ENCODE measurements at regions not wholly inside any gene's neighbourhood (a gene's known extent, or its start where the extent isn't known, plus 50 kb on each side); places are given as distances from the start of the nearest gene placed in this dataset.

GRCh38 chr11:45454917-45455401, 168.8 kb upstream of the SYT13 start:
- no peak overlapping the region for H3K4me2 ChIP-seq
- H3K27ac ChIP-seq, result no peak overlapping the region
- no peak for TF ChIP-seq CTCF (conservative IDR thresholded peaks at IDR 0.05; ENCODE audit: low read depth, low read length)
- no peaks in the 10 kb centered on the region for H3K27me3 ChIP-seq (ENCODE audit: insufficient read depth, low read depth)
- H3K36me3 ChIP-seq (ENCODE audit: insufficient read depth), result no peaks in the 10 kb centered on the region
- H3K79me2 ChIP-seq (ENCODE audit: insufficient read depth, low read depth), result no peaks in the 10 kb centered on the region
- no peaks in the 10 kb centered on the region for H4K20me1 ChIP-seq (ENCODE audit: insufficient read depth)
- no peaks in the 10 kb centered on the region for H3K4me1 ChIP-seq (ENCODE audit: low read depth, poor library complexity, severe bottlenecking)
- no peak overlapping the region for H3K9ac ChIP-seq
- H3K4me3 ChIP-seq (IDR thresholded peaks at IDR 0.05; ENCODE audit: insufficient read depth, low read depth, low read length), result no peak overlapping the region
- H2AFZ ChIP-seq (ENCODE audit: low read depth), result no peak overlapping the region

DNA sequence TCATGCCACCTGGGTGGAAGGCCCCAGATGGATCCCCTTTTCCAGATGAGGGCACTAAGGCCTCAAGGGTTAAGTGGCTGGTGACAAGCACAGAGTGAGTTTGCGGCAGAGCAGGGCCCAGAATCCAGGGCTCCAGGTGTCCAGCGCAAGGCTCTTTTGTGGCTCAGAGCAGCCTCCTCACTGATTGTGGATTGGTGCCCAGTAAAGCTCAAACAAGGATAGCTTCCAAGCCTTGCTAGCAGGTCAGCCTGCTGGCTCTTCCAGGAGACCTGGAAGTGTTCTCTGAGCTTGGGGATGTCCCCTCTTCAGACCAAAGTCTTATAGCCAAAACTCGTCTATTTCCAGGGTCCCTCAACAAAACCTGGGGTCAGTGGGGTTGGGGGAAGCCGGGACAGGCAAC, 167.6 kb upstream of the SYT13 start:
- Histone ChIP-seq H3K9ac (no peak overlapping the region), H3K36me3 (ENCODE audit: insufficient read depth) (no peaks in the 10 kb centered on the region), H3K27ac (no peak overlapping the region), H3K27me3 (ENCODE audit: insufficient read depth, low read depth) (no peaks in the 10 kb centered on the region), H3K4me3 (IDR thresholded peaks at IDR 0.05; ENCODE audit: insufficient read depth, low read depth, low read length) (no peak overlapping the region), H4K20me1 (ENCODE audit: insufficient read depth) (no peaks in the 10 kb centered on the region), H2AFZ (ENCODE audit: low read depth) (no peak overlapping the region), H3K79me2 (ENCODE audit: insufficient read depth, low read depth) (no peaks in the 10 kb centered on the region), H3K4me2 (no peak overlapping the region), H3K4me1 (ENCODE audit: low read depth, poor library complexity, severe bottlenecking) (no peaks in the 10 kb centered on the region)
- no peak for TF ChIP-seq CTCF (conservative IDR thresholded peaks at IDR 0.05; ENCODE audit: low read depth, low read length)

GRCh38 chr11:45451766-45452440, 165.8 kb upstream of the SYT13 start:
- H3K27ac ChIP-seq, result no peak overlapping the region
- H3K79me2 ChIP-seq (ENCODE audit: insufficient read depth, low read depth), result no peaks in the 10 kb centered on the region
- no peaks in the 10 kb centered on the region for H4K20me1 ChIP-seq (ENCODE audit: insufficient read depth)
- H2AFZ ChIP-seq (ENCODE audit: low read depth), result no peak overlapping the region
- TF ChIP-seq CTCF (conservative IDR thresholded peaks at IDR 0.05; ENCODE audit: low read depth, low read length), result no peak
- H3K27me3 ChIP-seq (ENCODE audit: insufficient read depth, low read depth), result no peaks in the 10 kb centered on the region
- no peak overlapping the region for H3K4me3 ChIP-seq (IDR thresholded peaks at IDR 0.05; ENCODE audit: insufficient read depth, low read depth, low read length)
- H3K4me2 ChIP-seq, result no peak overlapping the region
- no peak overlapping the region for H3K9ac ChIP-seq
- H3K4me1 ChIP-seq (ENCODE audit: low read depth, poor library complexity, severe bottlenecking), result no peaks in the 10 kb centered on the region
- H3K36me3 ChIP-seq (ENCODE audit: insufficient read depth), result no peaks in the 10 kb centered on the region

DNA sequence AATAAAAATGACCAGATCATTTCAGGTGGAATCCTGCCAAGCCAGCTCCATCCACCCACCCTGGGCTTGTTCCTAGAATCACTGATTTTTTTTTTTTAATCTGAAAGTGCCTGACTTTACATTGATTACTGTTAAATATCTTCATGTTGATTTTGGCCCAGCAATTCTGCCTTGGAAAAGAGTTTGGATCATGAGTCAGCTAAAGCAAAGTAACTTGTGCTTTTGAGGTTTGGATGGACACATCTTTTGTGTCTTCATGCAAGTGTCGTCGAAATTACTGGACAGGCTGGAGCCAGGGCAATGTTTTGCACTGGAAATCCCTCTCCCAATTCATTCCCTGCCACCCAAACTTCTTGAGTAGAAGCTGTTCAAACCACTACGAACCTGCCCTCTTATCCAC, 164.0 kb upstream of the SYT13 start:
- Histone ChIP-seq H3K36me3 (ENCODE audit: insufficient read depth) (no peaks in the 10 kb centered on the region), H4K20me1 (ENCODE audit: insufficient read depth) (no peaks in the 10 kb centered on the region), H3K27ac (no peak overlapping the region), H3K4me1 (ENCODE audit: low read depth, poor library complexity, severe bottlenecking) (no peaks in the 10 kb centered on the region), H3K79me2 (ENCODE audit: insufficient read depth, low read depth) (no peaks in the 10 kb centered on the region), H3K4me3 (IDR thresholded peaks at IDR 0.05; ENCODE audit: insufficient read depth, low read depth, low read length) (no peak overlapping the region), H2AFZ (ENCODE audit: low read depth) (no peak overlapping the region), H3K4me2 (no peak overlapping the region), H3K9ac (no peak overlapping the region), H3K27me3 (ENCODE audit: insufficient read depth, low read depth) (no peaks in the 10 kb centered on the region)
- TF ChIP-seq CTCF (conservative IDR thresholded peaks at IDR 0.05; ENCODE audit: low read depth, low read length), result no peak

Data from KMS-11 (cell line).